ENCODE measurements at regions not wholly inside any gene's neighbourhood (a gene's known extent, or its start where the extent isn't known, plus 50 kb on each side); places are given as distances from the start of the nearest gene placed in this dataset.
A peak's percentile ranks its signal among the peaks of the same experiment; 100 is the strongest.

DNA sequence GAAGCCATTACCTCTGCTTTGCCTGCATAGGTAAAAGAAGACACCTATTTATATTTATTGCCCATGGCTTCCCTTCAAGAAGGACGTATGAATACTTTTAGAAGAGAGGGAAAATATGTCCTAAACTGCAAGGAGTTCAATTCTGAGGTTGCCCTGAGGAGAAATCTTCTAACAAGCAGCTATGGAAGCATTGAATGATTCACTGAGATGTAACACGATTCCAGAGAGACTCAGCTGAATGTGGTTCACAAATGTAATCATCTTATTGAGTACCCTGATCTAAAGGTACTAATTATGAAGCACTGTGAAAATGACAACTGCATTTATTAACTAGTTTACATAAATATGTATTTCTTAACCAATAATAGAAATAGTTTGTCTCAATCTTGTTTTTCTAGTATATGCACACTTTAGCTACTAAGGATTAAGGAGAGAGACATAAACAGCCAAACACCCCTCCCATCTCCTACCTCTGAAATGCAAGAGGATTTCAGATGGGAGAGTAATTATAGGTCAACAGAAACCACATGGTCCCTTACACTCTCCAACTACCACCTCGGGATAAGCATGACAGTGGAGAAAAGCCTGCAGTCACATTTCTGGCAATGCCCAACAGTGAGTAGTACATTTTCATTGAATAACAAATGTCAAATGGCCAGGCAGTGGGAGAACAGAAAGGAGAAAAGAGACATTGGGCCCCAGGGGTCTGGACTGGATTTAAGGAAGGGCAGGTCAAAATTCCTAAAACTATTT, 506.2 kb upstream of the IL12A start:
- TF ChIP-seq, protein P1, sequence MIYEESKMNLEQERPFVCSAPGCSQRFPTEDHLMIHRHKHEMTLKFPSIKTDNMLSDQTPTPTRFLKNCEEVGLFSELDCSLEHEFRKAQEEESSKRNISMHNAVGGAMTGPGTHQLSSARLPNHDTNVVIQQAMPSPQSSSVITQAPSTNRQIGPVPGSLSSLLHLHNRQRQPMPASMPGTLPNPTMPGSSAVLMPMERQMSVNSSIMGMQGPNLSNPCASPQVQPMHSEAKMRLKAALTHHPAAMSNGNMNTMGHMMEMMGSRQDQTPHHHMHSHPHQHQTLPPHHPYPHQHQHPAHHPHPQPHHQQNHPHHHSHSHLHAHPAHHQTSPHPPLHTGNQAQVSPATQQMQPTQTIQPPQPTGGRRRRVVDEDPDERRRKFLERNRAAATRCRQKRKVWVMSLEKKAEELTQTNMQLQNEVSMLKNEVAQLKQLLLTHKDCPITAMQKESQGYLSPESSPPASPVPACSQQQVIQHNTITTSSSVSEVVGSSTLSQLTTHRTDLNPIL (CRISPR knock-in tag; IDR thresholded peaks at IDR 0.05; ENCODE audit: low read depth): no peak
- TF ChIP-seq ISL1 (CRISPR knock-in tag; IDR thresholded peaks at IDR 0.05) (no peak), ZNF8 (CRISPR knock-in tag; IDR thresholded peaks at IDR 0.05) (no peak), BACH2 (CRISPR knock-in tag; IDR thresholded peaks at IDR 0.05; ENCODE audit: borderline replicate concordance) (no peak), ARNTL (CRISPR knock-in tag; IDR thresholded peaks at IDR 0.05; ENCODE audit: borderline replicate concordance, low read depth) (no peak), PPARA (CRISPR knock-in tag; IDR thresholded peaks at IDR 0.05; ENCODE audit: borderline replicate concordance) (no peak), ZNF70 (CRISPR knock-in tag; IDR thresholded peaks at IDR 0.05) (no peak), RARB (CRISPR knock-in tag; IDR thresholded peaks at IDR 0.05) (no peak), ZC3H10 (CRISPR knock-in tag; IDR thresholded peaks at IDR 0.05) (no peak), CSDC2 (CRISPR knock-in tag; IDR thresholded peaks at IDR 0.05) (no peak), ZFP3 (CRISPR knock-in tag; IDR thresholded peaks at IDR 0.05) (no peak), SNAI2 (CRISPR knock-in tag; IDR thresholded peaks at IDR 0.05) (no peak), TCF4 (CRISPR knock-in tag; IDR thresholded peaks at IDR 0.05; ENCODE audit: borderline replicate concordance) (no peak)
- TF ChIP-seq, protein P2, sequence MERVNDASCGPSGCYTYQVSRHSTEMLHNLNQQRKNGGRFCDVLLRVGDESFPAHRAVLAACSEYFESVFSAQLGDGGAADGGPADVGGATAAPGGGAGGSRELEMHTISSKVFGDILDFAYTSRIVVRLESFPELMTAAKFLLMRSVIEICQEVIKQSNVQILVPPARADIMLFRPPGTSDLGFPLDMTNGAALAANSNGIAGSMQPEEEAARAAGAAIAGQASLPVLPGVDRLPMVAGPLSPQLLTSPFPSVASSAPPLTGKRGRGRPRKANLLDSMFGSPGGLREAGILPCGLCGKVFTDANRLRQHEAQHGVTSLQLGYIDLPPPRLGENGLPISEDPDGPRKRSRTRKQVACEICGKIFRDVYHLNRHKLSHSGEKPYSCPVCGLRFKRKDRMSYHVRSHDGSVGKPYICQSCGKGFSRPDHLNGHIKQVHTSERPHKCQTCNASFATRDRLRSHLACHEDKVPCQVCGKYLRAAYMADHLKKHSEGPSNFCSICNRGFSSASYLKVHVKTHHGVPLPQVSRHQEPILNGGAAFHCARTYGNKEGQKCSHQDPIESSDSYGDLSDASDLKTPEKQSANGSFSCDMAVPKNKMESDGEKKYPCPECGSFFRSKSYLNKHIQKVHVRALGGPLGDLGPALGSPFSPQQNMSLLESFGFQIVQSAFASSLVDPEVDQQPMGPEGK (CRISPR knock-in tag; IDR thresholded peaks at IDR 0.05; ENCODE audit: borderline replicate concordance): no peak
- TF ChIP-seq, protein P3, sequence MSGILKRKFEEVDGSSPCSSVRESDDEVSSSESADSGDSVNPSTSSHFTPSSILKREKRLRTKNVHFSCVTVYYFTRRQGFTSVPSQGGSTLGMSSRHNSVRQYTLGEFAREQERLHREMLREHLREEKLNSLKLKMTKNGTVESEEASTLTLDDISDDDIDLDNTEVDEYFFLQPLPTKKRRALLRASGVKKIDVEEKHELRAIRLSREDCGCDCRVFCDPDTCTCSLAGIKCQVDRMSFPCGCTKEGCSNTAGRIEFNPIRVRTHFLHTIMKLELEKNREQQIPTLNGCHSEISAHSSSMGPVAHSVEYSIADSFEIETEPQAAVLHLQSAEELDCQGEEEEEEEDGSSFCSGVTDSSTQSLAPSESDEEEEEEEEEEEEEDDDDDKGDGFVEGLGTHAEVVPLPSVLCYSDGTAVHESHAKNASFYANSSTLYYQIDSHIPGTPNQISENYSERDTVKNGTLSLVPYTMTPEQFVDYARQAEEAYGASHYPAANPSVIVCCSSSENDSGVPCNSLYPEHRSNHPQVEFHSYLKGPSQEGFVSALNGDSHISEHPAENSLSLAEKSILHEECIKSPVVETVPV (CRISPR knock-in tag; IDR thresholded peaks at IDR 0.05): no peak
- TF ChIP-seq, protein P4, sequence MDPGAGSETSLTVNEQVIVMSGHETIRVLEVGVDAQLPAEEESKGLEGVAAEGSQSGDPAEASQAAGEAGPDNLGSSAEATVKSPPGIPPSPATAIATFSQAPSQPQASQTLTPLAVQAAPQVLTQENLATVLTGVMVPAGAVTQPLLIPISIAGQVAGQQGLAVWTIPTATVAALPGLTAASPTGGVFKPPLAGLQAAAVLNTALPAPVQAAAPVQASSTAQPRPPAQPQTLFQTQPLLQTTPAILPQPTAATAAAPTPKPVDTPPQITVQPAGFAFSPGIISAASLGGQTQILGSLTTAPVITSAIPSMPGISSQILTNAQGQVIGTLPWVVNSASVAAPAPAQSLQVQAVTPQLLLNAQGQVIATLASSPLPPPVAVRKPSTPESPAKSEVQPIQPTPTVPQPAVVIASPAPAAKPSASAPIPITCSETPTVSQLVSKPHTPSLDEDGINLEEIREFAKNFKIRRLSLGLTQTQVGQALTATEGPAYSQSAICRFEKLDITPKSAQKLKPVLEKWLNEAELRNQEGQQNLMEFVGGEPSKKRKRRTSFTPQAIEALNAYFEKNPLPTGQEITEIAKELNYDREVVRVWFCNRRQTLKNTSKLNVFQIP (CRISPR knock-in tag; IDR thresholded peaks at IDR 0.05; ENCODE audit: borderline replicate concordance, low read depth): no peak
- ATAC-seq: no peak

DNA sequence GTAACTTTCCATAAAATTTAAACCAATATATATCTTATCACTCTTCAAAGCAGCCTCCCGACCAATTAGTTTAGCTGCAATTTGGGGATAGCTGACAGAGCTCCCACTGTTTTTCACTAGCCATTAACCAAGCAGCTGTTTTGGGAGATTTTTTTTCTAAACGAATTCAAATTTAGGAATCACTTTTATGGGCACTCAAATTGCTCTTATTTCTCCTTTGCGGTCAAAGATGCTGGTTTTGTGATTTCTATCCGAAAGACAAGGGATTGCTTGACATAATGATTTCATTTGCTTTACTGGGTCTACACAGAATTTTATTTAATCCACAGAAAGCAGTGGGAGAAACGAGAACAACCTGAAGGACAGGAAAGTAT, 505.7 kb upstream of the IL12A start:
- no peak for ATAC-seq
- TF ChIP-seq SNAI2 (CRISPR knock-in tag; IDR thresholded peaks at IDR 0.05) (no peak), ZNF70 (CRISPR knock-in tag; IDR thresholded peaks at IDR 0.05) (no peak), RARB (CRISPR knock-in tag; IDR thresholded peaks at IDR 0.05) (no peak), ZNF565 (CRISPR knock-in tag; conservative IDR thresholded peaks at IDR 0.05; ENCODE audit: low read depth) (no peak), CSDC2 (CRISPR knock-in tag; IDR thresholded peaks at IDR 0.05) (no peak), ZNF8 (CRISPR knock-in tag; IDR thresholded peaks at IDR 0.05) (no peak), ZFP3 (CRISPR knock-in tag; IDR thresholded peaks at IDR 0.05) (no peak), ARNTL (CRISPR knock-in tag; IDR thresholded peaks at IDR 0.05; ENCODE audit: borderline replicate concordance, low read depth) (no peak), GLIS3 (CRISPR knock-in tag; IDR thresholded peaks at IDR 0.05) (no peak)
- TF ChIP-seq, protein P5, sequence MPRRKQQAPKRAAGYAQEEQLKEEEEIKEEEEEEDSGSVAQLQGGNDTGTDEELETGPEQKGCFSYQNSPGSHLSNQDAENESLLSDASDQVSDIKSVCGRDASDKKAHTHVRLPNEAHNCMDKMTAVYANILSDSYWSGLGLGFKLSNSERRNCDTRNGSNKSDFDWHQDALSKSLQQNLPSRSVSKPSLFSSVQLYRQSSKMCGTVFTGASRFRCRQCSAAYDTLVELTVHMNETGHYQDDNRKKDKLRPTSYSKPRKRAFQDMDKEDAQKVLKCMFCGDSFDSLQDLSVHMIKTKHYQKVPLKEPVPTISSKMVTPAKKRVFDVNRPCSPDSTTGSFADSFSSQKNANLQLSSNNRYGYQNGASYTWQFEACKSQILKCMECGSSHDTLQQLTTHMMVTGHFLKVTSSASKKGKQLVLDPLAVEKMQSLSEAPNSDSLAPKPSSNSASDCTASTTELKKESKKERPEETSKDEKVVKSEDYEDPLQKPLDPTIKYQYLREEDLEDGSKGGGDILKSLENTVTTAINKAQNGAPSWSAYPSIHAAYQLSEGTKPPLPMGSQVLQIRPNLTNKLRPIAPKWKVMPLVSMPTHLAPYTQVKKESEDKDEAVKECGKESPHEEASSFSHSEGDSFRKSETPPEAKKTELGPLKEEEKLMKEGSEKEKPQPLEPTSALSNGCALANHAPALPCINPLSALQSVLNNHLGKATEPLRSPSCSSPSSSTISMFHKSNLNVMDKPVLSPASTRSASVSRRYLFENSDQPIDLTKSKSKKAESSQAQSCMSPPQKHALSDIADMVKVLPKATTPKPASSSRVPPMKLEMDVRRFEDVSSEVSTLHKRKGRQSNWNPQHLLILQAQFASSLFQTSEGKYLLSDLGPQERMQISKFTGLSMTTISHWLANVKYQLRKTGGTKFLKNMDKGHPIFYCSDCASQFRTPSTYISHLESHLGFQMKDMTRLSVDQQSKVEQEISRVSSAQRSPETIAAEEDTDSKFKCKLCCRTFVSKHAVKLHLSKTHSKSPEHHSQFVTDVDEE (CRISPR knock-in tag; IDR thresholded peaks at IDR 0.05): no peak

DNA sequence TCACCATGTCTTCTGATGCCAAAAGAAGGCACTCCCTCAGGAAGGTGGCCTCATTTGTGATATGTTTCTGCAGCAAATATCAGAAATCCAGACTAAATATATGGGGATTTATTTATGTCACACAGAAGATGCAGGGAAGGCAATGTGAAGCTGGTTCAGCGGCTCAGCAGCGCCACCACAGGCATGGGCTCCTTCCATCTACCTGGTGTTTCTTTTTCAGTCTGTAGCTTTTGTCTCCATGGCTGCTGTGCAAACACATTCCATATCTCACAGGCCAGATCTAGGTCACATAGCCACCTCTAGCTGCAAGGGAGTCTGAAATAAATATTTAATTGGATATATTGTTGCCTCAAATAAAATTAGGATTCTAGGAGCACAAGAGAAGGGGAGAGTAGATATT, 502.1 kb upstream of the IL12A start:
- ATAC-seq: peak; percentile 55; the same call in 1 of the 3 replicates

More for the DNA sequence above, 502.1 kb upstream of the IL12A start:
- TF ChIP-seq RARB (CRISPR knock-in tag; IDR thresholded peaks at IDR 0.05) (no peak), ZNF8 (CRISPR knock-in tag; IDR thresholded peaks at IDR 0.05) (no peak), TCF4 (CRISPR knock-in tag; IDR thresholded peaks at IDR 0.05; ENCODE audit: borderline replicate concordance) (no peak), OSR1 (CRISPR knock-in tag; IDR thresholded peaks at IDR 0.05) (no peak), ZFP3 (CRISPR knock-in tag; IDR thresholded peaks at IDR 0.05) (no peak)
- TF ChIP-seq, protein P4 (CRISPR knock-in tag; IDR thresholded peaks at IDR 0.05; ENCODE audit: borderline replicate concordance, low read depth): no peak

Data from SK-N-SH treated with all-trans-retinoic acid at 6 μM for 48 hours (cell line).